ENCODE measurements at regions not wholly inside any gene's neighbourhood (a gene's known extent, or its start where the extent isn't known, plus 50 kb on each side); places are given as distances from the start of the nearest gene placed in this dataset.

GRCh38 chr7:35487402-35487801 is 207.5 kb downstream of the HERPUD2 start:
- no peak for TF ChIP-seq CTCF (IDR thresholded peaks at IDR 0.05 in 4 of 5, conservative IDR thresholded peaks at IDR 0.05 in 1 of 5)
- TF ChIP-seq POLR2A (IDR thresholded peaks at IDR 0.05), result no peak

Measured in gastrocnemius medialis (tissue), 4 donors.